ENCODE measurements at regions not wholly inside any gene's neighbourhood (a gene's known extent, or its start where the extent isn't known, plus 50 kb on each side); places are given as distances from the start of the nearest gene placed in this dataset.

DNA sequence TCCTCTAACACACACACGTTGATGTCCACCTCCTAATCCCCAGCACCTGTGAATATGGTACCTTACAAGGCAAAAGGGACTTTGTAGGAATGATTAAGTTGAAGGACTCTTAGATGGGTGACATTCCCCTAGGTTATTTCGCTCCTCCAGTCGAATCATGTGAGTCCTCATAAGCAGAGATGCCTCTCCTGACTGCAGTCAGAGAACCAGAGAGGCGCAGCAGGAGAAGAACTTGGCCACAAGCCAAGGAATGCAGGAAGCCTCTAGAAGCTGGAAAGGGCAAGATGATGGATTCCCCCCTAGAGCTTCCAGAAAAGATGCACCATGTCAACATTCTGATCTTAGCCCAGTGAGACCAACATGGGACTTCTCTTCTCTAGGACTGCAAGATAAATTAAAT is 133.1 kb upstream of the PTPRT start:
- Histone ChIP-seq H3K4me3 (ENCODE audit: low read length) (no peak overlapping the region), H3F3A (ENCODE audit: insufficient read depth, low read length, poor library complexity, severe bottlenecking) (no peaks in the 10 kb centered on the region), H3K79me2 (replicated peaks; ENCODE audit: insufficient read depth, low read length) (no peaks in the 10 kb centered on the region), H3K27me3 (ENCODE audit: insufficient read depth, low read depth, low read length) (no peaks in the 10 kb centered on the region), H2AFZ (ENCODE audit: low read depth, low read length) (no peak overlapping the region), H3K36me3 (ENCODE audit: insufficient read depth, low read length) (no peaks in the 10 kb centered on the region), H3K27ac (ENCODE audit: low read length) (no peak overlapping the region), H3K9me3 (ENCODE audit: low read length) (no peaks in the 10 kb centered on the region), H3K9ac (ENCODE audit: low read length) (no peak overlapping the region), H3K9me2 (ENCODE audit: insufficient read depth, low read length) (no peaks in the 10 kb centered on the region), H3K4me2 (ENCODE audit: low read length) (no peak overlapping the region), H4K20me1 (ENCODE audit: insufficient read depth) (no peaks in the 10 kb centered on the region)
- TF ChIP-seq, protein P1, sequence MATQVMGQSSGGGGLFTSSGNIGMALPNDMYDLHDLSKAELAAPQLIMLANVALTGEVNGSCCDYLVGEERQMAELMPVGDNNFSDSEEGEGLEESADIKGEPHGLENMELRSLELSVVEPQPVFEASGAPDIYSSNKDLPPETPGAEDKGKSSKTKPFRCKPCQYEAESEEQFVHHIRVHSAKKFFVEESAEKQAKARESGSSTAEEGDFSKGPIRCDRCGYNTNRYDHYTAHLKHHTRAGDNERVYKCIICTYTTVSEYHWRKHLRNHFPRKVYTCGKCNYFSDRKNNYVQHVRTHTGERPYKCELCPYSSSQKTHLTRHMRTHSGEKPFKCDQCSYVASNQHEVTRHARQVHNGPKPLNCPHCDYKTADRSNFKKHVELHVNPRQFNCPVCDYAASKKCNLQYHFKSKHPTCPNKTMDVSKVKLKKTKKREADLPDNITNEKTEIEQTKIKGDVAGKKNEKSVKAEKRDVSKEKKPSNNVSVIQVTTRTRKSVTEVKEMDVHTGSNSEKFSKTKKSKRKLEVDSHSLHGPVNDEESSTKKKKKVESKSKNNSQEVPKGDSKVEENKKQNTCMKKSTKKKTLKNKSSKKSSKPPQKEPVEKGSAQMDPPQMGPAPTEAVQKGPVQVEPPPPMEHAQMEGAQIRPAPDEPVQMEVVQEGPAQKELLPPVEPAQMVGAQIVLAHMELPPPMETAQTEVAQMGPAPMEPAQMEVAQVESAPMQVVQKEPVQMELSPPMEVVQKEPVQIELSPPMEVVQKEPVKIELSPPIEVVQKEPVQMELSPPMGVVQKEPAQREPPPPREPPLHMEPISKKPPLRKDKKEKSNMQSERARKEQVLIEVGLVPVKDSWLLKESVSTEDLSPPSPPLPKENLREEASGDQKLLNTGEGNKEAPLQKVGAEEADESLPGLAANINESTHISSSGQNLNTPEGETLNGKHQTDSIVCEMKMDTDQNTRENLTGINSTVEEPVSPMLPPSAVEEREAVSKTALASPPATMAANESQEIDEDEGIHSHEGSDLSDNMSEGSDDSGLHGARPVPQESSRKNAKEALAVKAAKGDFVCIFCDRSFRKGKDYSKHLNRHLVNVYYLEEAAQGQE (IDR thresholded peaks at IDR 0.05; ENCODE audit: borderline replicate concordance): no peak
- TF ChIP-seq EP300 (conservative IDR thresholded peaks at IDR 0.05; ENCODE audit: poor library complexity, severe bottlenecking): no peak
- no peak for TF ChIP-seq MXI1 (conservative IDR thresholded peaks at IDR 0.05; ENCODE audit: poor library complexity, severe bottlenecking)
- TF ChIP-seq POLR2AphosphoS5 (IDR thresholded peaks at IDR 0.05): no peak
- TF ChIP-seq SMC3 (conservative IDR thresholded peaks at IDR 0.05; ENCODE audit: poor library complexity): no peak
- TF ChIP-seq TAF1 (IDR thresholded peaks at IDR 0.05; ENCODE audit: low read depth): no peak
- no peak for TF ChIP-seq EZH2 (IDR thresholded peaks at IDR 0.05; ENCODE audit: borderline replicate concordance, insufficient read depth, low read length, poor library complexity, severe bottlenecking)
- TF ChIP-seq CTCF (IDR thresholded peaks at IDR 0.05; ENCODE audit: poor library complexity, severe bottlenecking): no peak
- TF ChIP-seq RAD21 (conservative IDR thresholded peaks at IDR 0.05): no peak

- H3F3A ChIP-seq (ENCODE audit: insufficient read depth, low read length, poor library complexity, severe bottlenecking): no peaks in the 10 kb centered on the region
- TF ChIP-seq EZH2 (IDR thresholded peaks at IDR 0.05; ENCODE audit: borderline replicate concordance, insufficient read depth, low read length, poor library complexity, severe bottlenecking) (no peak), CTCF (IDR thresholded peaks at IDR 0.05; ENCODE audit: poor library complexity, severe bottlenecking) (no peak), POLR2AphosphoS5 (IDR thresholded peaks at IDR 0.05) (no peak), RAD21 (conservative IDR thresholded peaks at IDR 0.05) (no peak), EP300 (conservative IDR thresholded peaks at IDR 0.05; ENCODE audit: poor library complexity, severe bottlenecking) (no peak)
- no peaks in the 10 kb centered on the region for H3K9me3 ChIP-seq (ENCODE audit: low read length)
- H3K4me3 ChIP-seq (ENCODE audit: low read length): no peak overlapping the region
- no peak overlapping the region for H2AFZ ChIP-seq (ENCODE audit: low read depth, low read length)
- H3K9me2 ChIP-seq (ENCODE audit: insufficient read depth, low read length): no peaks in the 10 kb centered on the region
- no peaks in the 10 kb centered on the region for H3K79me2 ChIP-seq (replicated peaks; ENCODE audit: insufficient read depth, low read length)
- H3K4me2 ChIP-seq (ENCODE audit: low read length): no peak overlapping the region
- H3K36me3 ChIP-seq (ENCODE audit: insufficient read depth, low read length): no peaks in the 10 kb centered on the region
- H3K27me3 ChIP-seq (ENCODE audit: insufficient read depth, low read depth, low read length): no peaks in the 10 kb centered on the region
- H3K9ac ChIP-seq (ENCODE audit: low read length): no peak overlapping the region
- no peak overlapping the region for H3K27ac ChIP-seq (ENCODE audit: low read length)
- no peaks in the 10 kb centered on the region for H4K20me1 ChIP-seq (ENCODE audit: insufficient read depth)
These were observed 130.8 kb upstream of the PTPRT start for GRCh38 chr20:43320536-43320935.

All from neural cell (in vitro differentiated cells).